Activated CD4-positive, alpha-beta T cell treated with anti-CD3 and anti-CD28 coated beads, Interleukin-10, Interleukin-2, amounts not matched to agents 100 ng/mL and 50 ng/mL, durations not matched to agents 16 hours and 8 hours (primary cell): ENCODE measurements at regions not wholly inside any gene's neighbourhood (a gene's known extent, or its start where the extent isn't known, plus 50 kb on each side); places are given as distances from the start of the nearest gene placed in this dataset.

ENCODE experiments used
- DNase-seq: peaks from one replicate; pipeline ENCODE4 v3.0.0-alpha.2; 2020

DNA sequence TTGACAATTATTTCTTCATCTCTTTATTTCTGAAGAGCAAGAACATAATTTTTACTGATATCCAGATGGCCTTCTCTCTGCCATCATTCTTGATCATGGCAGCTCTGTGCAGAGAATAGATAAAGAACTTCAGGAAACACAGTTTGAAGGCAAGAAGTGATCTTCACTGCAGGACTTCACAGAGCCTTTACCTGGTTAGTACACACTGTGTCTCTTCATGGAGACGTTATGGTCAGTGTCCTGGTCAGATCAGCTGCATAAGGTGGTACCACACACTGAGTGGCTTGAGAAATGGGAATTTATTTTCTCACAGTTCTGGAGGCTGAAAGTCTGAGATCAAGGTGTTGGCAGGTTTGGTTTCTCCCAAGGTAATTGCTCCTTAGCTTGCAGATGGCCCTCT lies 129.5 kb downstream of the UTP18 start:
- no peak for DNase-seq

DNA sequence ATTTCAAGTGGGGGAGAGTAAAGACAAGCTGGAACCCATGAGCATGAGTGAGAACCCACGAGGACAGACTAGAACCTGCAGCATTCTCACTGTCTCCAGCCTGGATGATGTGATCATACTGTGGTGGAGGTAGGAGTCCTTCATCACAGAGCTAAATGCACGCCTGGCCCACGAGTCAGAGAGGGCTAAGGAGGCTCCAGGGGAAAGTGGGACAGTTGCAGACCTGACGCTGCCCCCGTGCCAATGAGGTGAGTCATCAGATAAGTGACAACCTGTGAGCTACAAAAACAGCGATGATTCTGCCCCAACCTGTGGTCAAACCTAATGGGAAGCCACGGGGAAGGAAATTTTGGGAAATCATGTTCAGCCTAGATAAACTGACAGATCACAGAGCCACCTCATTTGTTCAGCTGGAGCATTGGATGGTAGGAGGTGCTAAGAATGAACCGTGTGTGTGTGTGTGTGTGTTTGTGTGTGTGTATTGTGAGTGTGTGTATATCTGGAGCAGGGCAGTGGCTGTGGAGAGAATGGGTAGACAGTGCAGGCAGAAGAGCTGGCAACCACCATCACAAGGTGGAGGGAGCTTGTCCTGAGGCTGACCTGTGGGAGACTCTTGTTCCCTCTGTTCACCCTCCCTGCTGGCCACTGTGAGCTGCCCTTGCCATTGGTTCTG lies 131.8 kb downstream of the UTP18 start:
- DNase-seq = no peak

GRCh38 chr17:51395621-51396020 lies 135.3 kb downstream of the UTP18 start:
- no peak for DNase-seq

DNA sequence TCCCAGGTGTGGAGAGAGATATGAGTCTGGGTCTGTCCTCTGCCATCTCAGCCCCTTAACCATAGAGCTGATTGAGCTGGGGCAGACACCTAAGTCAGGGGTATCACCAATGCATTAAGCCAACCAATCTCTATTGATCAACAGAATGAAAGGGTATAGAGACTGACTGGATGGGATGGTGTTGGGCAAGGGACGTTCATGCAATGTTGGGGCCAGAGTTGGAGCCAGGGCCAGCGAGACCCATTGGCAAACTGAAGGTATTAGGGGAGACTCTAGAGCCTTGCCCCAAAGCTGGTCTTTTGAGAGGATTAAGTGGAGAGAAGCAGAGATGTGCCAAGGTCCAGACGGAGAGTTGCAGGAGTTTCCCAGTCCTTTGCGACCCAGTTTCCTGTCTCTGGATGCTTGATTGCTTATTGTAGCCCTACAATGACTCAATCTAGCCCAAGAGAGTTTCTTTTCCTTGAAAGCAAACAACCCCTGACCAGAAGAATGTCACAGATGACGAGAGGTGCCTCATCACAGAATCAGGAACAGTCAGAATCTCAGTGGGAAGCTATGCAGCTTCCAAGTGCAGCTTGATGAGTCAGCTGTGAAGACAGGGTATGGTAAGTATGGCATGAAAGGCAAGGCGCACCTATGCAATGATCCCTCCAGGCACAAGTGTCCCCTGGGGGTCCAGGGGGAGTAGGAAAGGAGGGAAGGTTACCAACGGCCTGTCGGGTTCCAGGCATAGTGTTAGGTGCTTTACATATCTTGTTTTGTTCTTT lies 137.2 kb downstream of the UTP18 start:
- DNase-seq = no peak

DNA sequence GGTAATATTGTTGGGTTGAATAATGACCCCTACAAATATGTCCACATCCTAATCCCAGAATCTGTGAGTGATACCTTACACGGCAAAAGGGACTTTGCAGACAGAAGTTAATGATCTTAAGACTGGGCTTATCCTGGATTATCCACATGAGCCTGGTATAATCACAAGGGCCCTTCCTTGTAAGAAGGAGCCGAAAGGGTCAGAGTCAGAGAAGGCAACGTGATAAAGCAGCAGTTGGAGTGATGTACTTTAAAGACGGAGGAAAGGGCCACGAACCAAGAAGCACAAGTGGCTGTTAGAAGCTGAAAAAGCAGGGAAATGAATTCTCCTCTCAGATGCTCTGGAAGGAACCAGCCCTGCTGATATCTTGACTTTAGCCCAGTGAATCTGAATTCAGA lies 137.8 kb downstream of the UTP18 start:
- no peak for DNase-seq

DNA sequence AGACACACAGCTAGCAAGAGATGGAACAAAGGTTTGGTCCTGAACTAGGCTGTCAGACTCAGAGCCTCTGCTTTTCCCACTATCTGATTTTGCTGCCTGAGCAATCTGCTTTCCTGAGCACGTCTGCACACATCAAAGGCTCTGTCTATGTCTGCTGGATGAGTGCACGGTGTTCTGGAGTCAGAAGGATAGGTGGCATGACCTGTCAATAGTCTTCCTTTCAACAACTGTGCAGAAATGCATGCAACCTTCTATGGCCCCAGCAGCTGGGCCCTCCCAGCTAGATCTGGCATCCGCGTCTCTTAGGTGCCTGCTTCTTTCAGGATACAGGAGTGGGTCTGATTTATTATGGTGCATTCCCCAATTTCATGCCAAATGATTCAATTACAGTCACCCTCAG lies 138.3 kb downstream of the UTP18 start:
- no peak for DNase-seq

DNA sequence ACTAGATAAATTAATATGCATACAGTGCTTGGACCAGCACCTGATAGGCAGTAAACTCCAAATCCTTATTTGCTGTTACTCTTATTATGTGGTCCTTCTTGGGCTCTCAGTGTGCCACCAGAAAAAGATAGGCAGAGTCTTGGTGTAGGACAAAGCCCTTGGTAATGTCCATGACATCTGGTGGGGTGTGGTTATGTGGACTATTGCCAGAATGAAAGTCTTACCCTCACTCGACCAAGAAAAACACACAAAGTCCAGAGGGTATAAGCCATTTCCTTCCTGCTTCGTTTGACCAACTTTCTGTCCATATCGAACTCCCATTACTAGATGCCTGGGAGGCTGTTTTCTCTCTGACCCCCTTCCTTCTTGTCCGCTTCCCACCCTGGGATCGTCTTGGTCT lies 140.9 kb downstream of the UTP18 start:
- DNase-seq = no peak

GRCh38 chr17:51402899-51403298 lies 142.6 kb downstream of the UTP18 start:
- no peak for DNase-seq

DNA sequence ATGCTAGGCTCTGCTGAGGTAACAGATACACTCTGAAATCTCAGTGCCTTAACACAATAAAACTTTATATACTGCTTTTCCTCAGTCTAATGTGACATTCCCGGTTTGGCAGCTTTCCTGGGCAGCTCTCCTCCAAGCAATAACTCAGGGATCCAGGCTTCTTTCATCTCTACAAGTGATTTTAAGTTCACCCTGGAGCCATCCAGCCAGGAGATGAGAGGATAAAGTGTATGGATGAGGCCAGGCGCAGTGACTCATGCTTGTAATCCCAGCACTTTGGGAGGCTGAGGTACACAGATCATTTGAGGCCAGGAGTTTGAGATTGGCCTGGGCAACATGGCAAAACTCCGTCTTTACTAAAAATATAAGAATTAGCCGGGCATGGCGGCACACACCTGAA lies 147.2 kb downstream of the UTP18 start:
- no peak for DNase-seq

- DNase-seq = no peak
Observed at GRCh38 chr17:51419476-51419875, 159.1 kb downstream of the UTP18 start.

GRCh38 chr17:51421525-51421924 lies 161.2 kb downstream of the UTP18 start:
- no peak for DNase-seq

DNA sequence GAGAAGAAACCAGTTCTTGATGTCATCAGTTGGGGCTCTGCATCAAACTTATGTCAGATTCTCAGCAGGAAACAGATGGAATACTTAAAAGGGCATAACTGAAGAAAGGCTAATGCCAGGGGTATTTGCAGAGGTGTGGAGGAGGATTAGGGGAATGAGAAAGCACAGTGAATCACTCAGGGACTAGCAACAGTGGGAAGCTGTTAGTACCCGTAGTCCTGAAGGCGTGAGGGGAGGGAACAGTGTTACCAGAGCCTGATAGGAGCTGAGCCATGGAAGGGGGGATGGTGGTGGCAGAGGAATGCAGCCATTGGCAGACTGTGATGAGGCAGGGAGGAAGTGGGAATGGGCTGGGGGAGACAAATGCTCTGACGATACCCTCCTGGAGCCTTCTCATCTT lies 162.3 kb downstream of the UTP18 start:
- DNase-seq = no peak

DNA sequence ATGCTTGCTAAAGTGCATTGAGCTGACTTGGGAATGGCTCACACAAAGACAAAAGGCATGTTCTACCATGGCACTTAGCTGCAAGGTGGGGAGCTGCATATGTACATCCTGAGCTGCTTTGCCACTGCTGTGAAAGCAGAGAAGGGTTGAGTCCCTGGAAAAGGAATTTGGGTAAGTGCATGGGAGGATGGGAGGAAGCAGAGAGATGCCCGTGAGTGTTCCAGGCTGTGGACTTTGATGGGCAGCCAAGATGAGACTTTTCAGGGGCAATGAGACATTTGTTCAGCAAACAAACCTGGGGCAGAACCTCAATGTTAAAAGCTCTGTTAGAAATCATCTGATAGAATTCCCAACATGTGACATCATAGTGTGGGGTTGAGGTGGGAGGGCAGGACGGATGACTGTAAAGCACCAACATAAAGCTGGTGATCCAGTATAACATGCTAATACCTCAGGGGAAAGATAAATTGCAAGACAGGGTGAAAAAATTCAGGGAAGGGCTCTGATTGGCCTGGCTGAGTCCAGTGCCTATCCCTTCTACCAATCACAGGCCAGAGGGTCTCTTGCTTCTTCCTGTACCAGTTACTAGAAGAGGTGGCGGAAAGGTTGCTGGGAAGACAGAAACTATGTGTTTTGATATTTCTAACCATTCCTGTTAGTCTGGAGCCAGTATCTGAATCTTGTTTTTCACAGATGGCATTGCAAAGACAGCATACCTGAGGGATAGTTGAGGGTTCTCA lies 163.2 kb downstream of the UTP18 start:
- no peak for DNase-seq

GRCh38 chr17:51425773-51426172 lies 165.4 kb downstream of the UTP18 start:
- no peak for DNase-seq

GRCh38 chr17:51427323-51427811 lies 167.0 kb downstream of the UTP18 start:
- peak; percentile 26 for DNase-seq

DNA sequence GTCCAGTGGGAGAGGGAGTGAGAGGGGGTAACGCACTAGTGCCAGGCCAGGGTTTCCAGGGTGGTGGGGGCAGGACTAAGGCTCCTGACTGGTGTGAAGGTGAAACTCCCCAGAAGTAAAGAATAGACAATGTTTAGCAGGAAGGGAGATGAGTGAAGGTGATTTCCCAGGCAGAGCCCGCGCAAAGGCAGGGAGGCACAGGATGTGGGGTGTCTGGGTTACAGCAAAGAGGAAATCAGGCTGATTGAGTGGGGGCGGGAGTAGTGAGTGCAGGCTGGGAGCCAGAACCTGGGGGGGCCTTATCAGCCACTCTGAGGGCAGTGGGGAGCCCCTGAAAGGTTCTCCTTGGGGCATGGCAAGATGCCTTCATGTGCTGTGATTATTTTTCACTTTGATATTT lies 167.5 kb downstream of the UTP18 start:
- DNase-seq = peak; percentile 81

- DNase-seq = peak; percentile 53
Observed at GRCh38 chr17:51428668-51429495, 168.5 kb downstream of the UTP18 start.

- DNase-seq = peak; percentile 2
Observed at GRCh38 chr17:51429938-51430337, 169.6 kb downstream of the UTP18 start.

DNA sequence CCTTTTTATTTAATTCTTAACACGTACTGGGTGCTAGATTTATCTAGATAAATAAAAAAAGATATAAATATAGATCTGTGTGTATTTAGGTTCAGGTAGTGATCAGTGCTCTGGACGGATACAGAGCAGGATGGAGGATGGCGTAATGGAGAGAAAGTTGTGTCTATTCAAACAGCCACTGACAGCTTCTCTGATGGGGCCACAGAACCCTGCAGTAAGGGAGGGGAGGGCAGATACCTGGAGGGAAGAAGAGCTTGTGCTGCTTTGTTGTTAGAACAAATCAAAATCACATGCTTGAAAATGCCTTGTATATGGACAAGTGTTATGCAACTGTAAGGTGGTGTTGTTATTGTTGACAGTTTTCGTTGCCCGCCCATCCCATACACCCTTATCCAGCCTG lies 170.2 kb downstream of the UTP18 start:
- DNase-seq = no peak

- peak; percentile 29 for DNase-seq
Observed at GRCh38 chr17:51434434-51435170, 174.3 kb downstream of the UTP18 start.

- peak; percentile 70 for DNase-seq
Observed at GRCh38 chr17:51435171-51435552, 174.8 kb downstream of the UTP18 start.

GRCh38 chr17:51435641-51436091 lies 175.3 kb downstream of the UTP18 start:
- peak; percentile 71 for DNase-seq
